Activated CD4-positive, alpha-beta T cell treated with anti-CD3 and anti-CD28 coated beads, Interleukin-10, Interleukin-2, amounts not matched to agents 100 ng/mL and 50 ng/mL, durations not matched to agents 16 hours and 8 hours (primary cell): ENCODE measurements at regions not wholly inside any gene's neighbourhood (a gene's known extent, or its start where the extent isn't known, plus 50 kb on each side); places are given as distances from the start of the nearest gene placed in this dataset.

ENCODE experiments used
- DNase-seq: peaks from one replicate; pipeline ENCODE4 v3.0.0-alpha.2; 2020

GRCh38 chr3:87041191-87041590 is 50.2 kb upstream of the VGLL3 start:
- DNase-seq, result no peak
